ENCODE measurements at regions not wholly inside any gene's neighbourhood (a gene's known extent, or its start where the extent isn't known, plus 50 kb on each side); places are given as distances from the start of the nearest gene placed in this dataset.

DNA sequence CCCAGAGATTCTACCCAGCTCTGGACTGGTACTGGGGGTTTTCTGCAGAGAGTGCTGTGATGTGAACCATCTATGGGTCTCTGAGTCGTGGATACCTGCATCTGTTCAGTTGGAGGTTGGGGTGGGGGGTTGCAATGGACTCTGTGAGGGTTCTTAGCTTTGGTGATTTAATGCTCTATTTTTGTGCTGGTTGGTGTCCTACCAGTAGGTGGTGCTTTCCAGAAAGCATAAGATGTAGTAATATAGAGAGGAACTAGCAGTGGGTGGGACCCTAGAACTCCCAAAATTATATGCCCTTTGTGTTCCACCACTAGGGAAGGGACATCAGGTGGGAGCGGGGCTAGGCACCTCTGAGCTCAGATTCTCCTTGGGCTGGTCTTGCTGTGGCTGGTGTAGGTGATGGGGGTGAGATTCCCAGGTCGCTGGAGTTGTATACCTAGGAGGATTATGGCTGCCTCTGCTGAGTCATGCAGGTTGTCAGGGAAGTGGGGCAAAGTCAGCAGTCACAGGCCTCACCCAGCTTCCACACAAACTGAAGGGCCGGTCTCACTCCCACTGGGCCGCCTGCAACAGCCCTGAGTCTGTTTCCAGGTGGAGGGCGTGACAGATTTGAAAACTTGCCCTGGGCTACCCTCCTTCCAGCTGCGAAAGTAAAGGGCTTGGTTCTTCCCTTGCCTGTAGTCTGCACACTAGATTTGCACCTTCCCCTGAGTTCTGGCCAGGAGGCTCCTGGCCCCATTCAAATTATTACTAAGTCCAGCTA, 573.0 kb upstream of the SLITRK1 start:
- no peak for DNase-seq (ENCODE audit: low read depth in 2 of 2)

- DNase-seq (ENCODE audit: low read depth in 2 of 2), result no peak
These were observed 565.3 kb upstream of the SLITRK1 start for GRCh38 chr13:84447640-84447978.

- no peak for DNase-seq (ENCODE audit: low read depth in 2 of 2)
These were observed 564.8 kb upstream of the SLITRK1 start for GRCh38 chr13:84446972-84447639.

DNA sequence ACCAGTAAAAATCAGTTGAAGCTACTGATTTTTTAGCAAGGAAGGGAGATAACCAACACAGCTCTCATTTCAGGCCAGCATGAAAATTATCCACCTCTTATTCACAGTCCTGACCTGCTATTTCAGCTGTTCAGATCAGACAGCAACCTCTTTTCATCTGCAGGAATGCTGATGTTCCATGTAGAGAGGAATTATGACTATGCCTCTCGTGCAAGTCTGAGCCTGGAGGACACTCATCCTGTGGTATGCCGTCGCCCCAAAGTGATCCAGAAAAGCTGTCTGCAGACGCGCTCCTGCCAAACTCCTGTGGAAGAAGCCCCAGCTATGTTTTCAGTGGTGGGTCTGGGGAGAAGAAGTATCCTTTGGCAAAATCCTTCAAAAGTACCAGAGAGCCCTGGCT, 563.5 kb upstream of the SLITRK1 start:
- DNase-seq (ENCODE audit: low read depth in 2 of 2), result no peak

GRCh38 chr13:84443463-84443862, 561.2 kb upstream of the SLITRK1 start:
- no peak for DNase-seq (ENCODE audit: low read depth in 2 of 2)

DNA sequence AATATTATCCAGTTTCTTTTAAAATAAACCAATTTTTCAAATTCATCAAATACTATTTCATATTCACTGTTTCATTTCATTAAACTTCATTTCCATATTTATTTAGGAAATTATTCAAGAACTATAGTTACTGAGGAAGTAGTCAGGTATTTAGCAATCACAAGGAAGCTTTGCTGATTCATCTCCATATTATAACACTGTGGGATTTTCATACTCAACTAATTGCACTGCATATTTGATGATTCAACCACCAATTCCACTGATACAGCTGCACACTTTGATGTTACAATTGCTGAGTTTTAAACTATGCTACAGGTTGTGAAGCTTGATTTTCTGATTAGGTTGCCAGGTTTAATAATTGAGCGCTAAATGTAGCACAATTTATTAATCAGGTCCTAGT, 556.8 kb upstream of the SLITRK1 start:
- DNase-seq (ENCODE audit: low read depth in 2 of 2), result no peak

DNA sequence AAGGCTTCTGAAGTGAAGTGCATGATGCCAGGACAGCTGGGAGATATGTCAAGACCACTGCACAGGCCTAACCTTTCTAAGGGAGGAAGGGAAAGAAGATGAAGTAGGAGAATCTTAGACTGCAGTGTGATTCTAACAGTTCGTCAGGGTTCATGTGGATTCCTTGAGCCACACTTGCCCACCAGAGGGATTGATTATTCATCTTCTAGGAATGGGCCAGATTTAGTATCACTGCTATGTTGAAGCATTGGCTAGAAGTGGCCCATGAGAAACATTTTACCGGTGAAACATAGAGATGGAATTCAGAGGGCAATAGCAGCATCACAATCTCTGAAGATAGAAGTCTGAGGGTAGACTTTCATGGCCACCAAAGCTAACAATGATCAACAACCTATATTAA, 550.8 kb upstream of the SLITRK1 start:
- DNase-seq (ENCODE audit: low read depth in 2 of 2), result no peak

GRCh38 chr13:84431646-84432045, 549.4 kb upstream of the SLITRK1 start:
- no peak for DNase-seq (ENCODE audit: low read depth in 2 of 2)

GRCh38 chr13:84430446-84430845, 548.2 kb upstream of the SLITRK1 start:
- no peak for DNase-seq (ENCODE audit: low read depth in 2 of 2)

- DNase-seq (ENCODE audit: low read depth in 2 of 2), result no peak
These were observed 547.7 kb upstream of the SLITRK1 start for GRCh38 chr13:84430015-84430414.

- DNase-seq (ENCODE audit: low read depth in 2 of 2), result no peak
These were observed 535.8 kb upstream of the SLITRK1 start for GRCh38 chr13:84418041-84418440.

DNA sequence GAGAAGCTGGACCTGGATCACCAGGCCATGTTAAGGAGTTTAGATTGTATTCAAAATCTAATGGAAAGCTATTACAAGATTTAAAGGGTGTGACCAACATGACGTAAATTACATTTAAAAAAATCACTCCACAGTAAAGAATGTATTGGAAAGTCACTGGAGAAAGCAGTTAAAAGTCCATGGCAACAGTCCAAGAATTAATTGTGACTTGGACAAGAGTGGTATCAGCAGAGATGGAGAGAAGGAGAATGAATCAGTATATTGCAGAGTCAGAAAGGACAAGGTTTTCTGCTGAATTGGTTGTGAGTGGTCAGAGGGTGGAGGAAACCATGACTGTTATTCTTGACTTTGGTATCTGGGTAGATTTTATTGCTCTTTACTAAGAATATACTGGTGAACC, 535.1 kb upstream of the SLITRK1 start:
- no peak for DNase-seq (ENCODE audit: low read depth in 2 of 2)

DNA sequence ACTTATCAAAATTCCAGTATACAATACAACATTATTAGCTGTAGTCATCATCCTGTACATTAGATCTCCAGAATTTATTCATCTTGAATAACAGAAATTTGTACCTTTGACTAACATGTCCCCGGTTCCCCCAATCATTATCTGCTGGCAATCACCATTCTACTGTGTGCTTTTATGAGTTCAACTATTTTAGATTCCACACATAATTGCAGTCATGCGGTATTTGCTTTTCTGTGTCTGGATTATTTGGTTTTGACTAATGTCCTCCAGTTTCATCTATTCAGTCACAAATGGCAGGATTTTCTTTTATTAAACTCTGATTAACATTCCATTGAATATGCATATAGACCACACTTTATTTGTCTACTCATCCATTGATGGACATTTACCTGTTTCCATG, 530.7 kb upstream of the SLITRK1 start:
- DNase-seq (ENCODE audit: low read depth in 2 of 2), result no peak

- DNase-seq (ENCODE audit: low read depth in 2 of 2), result no peak
These were observed 523.0 kb upstream of the SLITRK1 start for GRCh38 chr13:84405286-84405685.

DNA sequence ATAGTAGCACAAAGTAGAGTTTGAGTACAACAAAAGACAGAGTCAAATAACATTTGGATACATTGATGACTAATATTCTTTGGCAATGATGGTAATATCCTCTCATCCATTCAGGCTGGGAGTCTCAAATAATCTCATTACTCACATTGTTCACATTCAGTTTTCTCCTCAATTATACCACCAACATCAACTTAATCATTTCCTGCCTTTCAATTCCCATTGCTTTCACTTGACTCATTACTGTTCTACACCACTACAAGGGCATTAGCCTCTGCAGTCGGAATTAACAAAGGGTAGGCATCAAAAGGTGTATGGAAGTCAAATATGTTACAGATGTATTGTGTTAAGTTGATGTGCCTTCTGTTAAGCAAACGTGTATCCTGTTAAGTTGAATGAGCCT, 518.4 kb upstream of the SLITRK1 start:
- DNase-seq (ENCODE audit: low read depth in 2 of 2), result no peak

DNA sequence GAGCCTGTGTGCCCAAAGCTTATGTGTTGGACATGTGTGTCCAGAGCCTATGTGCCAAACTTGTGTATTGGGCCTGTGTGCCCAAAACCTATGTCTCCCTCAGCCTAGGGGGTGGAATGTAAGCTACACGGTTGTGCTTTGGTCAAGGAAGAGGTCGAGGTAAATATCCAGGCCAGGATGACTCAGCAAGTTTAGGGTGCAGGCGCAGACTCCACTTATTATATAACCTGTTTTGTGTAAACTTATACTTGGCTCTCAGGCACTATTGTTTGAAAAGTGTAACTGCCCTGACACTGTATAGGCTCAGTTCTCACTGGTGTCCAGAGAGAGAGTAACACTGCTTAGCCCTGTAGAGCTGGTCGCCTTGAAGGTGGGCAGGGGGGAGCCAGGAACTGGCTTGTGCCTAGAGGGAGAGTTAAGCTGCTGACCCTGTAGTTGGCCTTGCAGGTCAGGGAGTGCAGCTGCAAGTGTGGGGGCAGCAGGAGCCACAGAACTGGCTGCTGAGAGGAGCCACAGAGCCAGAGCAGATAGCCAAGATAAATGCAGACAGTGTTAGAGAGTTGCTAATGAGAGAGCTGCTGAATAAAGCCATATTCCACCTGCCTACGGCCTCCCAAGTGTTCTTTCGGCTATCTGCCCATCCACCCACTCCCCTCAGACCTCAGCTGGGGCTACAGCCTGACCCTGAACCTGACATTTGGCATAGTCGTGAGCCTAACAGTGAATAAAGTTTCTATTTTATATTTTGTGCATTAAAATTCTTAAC, 517.2 kb upstream of the SLITRK1 start:
- no peak for DNase-seq (ENCODE audit: low read depth in 2 of 2)

- DNase-seq (ENCODE audit: low read depth in 2 of 2), result no peak
These were observed 511.8 kb upstream of the SLITRK1 start for GRCh38 chr13:84393981-84394625.

DNA sequence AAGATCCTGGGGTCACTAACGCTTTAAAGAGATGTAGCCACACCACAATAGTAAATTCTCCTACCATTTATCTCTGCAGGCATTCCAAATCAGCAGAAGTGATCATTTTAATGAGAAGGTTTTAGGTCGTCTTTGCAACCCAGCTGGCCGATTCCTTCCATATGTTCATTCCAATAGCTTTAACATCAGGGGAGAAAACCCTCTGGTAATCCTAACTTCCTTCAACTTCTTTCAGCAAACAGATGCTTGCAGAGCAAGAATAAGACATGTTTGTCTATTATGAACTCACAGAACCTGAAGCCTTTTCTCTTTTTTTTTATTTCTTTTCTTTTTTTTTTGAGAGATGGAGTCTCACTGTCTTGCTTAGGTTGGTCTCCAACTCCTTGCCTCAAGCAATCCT, 498.6 kb upstream of the SLITRK1 start:
- DNase-seq (ENCODE audit: low read depth in 2 of 2), result no peak

DNA sequence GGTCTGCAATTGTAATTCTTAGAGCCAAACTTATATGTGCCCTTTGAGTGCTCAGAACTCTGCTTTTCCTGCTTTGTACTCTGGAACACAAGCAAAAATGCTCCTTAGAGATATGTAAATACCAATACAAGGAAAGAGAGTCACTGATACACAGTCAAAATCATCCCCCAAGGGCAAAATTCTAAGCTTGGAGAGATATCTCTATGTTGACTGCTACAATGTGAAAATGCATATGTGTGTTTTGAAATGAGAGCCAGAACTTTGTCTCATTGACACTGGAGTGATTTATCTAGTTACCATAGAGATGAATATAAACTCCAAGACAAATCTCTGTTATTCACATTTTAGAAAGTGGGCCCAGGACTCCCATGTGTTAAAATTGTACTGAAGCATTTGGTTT, 494.8 kb upstream of the SLITRK1 start:
- DNase-seq (ENCODE audit: low read depth in 2 of 2), result no peak

DNA sequence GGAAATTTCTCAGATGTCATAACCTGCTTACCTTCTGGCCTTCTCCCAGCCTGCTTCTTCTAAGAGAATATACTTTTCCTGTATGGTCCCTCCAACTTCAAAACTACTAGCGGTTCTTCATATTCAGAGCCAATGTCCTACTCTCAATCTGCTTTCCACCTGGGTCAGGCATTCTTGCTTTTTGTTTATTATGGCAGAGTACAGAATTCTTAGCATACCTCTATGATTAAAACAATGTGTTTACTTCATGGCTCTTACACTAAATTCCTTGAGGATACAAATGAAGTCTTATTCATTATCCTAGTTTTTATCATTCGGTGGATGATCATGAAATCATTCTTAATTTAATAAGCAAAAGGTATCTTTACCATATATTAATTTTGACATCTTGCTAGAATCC, 484.2 kb upstream of the SLITRK1 start:
- no peak for DNase-seq (ENCODE audit: low read depth in 2 of 2)

GRCh38 chr13:84362777-84363176, 480.5 kb upstream of the SLITRK1 start:
- no peak for DNase-seq (ENCODE audit: low read depth in 2 of 2)

- no peak for DNase-seq (ENCODE audit: low read depth in 2 of 2)
These were observed 478.5 kb upstream of the SLITRK1 start for GRCh38 chr13:84360822-84361221.

- DNase-seq (ENCODE audit: low read depth in 2 of 2), result no peak
These were observed 476.3 kb upstream of the SLITRK1 start for GRCh38 chr13:84358601-84359000.

Data from stimulated activated CD4-positive, alpha-beta T cell treated with anti-CD3 and anti-CD28 coated beads, Interleukin-15, amount 100 ng/mL, for 48 hours (primary cell).